Muscle of back (tissue), 3 donors: ENCODE measurements at regions not wholly inside any gene's neighbourhood (a gene's known extent, or its start where the extent isn't known, plus 50 kb on each side); places are given as distances from the start of the nearest gene placed in this dataset.

ENCODE experiments used
- DNase-seq, 3 donors: peaks; one replicate each; pipeline versions ENCODE4 v3.0.0 to v3.0.0-alpha.2; 2013

- no peak for DNase-seq
Measured at GRCh38 chr4:28639747-28640146, 1779.1 kb downstream of the STIM2 start.

GRCh38 chr4:28654618-28655017 lies 1794.0 kb downstream of the STIM2 start:
- no peak for DNase-seq

GRCh38 chr4:28665306-28665705 lies 1804.7 kb downstream of the STIM2 start:
- DNase-seq: peak in 1 of 3 donors; percentile 26

- DNase-seq: no peak
Measured at GRCh38 chr4:28675582-28675981, 1814.9 kb downstream of the STIM2 start.

GRCh38 chr4:28677808-28678207 lies 1817.2 kb downstream of the STIM2 start:
- DNase-seq: no peak

- no peak for DNase-seq
Measured at GRCh38 chr4:28682847-28683246, 1822.2 kb downstream of the STIM2 start.

GRCh38 chr4:28686618-28687017 lies 1826.0 kb downstream of the STIM2 start:
- peak in 1 of 3 donors; percentile 2 for DNase-seq

GRCh38 chr4:28690890-28691289 lies 1830.2 kb downstream of the STIM2 start:
- DNase-seq: no peak

- no peak for DNase-seq
Measured at GRCh38 chr4:28702571-28702970, 1841.9 kb downstream of the STIM2 start.

- no peak for DNase-seq
Measured at GRCh38 chr4:28709891-28710290, 1849.2 kb downstream of the STIM2 start.

GRCh38 chr4:28723371-28723770 lies 1862.7 kb downstream of the STIM2 start:
- no peak for DNase-seq

GRCh38 chr4:28724239-28724638 lies 1863.6 kb downstream of the STIM2 start:
- DNase-seq: no peak

GRCh38 chr4:28730304-28730703 lies 1869.7 kb downstream of the STIM2 start:
- no peak for DNase-seq

GRCh38 chr4:28744066-28744465 lies 1883.4 kb downstream of the STIM2 start:
- DNase-seq: no peak

GRCh38 chr4:28754376-28754775 lies 1893.7 kb downstream of the STIM2 start:
- DNase-seq: no peak

GRCh38 chr4:28755081-28755480 lies 1894.4 kb downstream of the STIM2 start:
- no peak for DNase-seq

- no peak for DNase-seq
Measured at GRCh38 chr4:28759064-28759463, 1898.4 kb downstream of the STIM2 start.

- DNase-seq: no peak
Measured at GRCh38 chr4:28760003-28760402, 1899.4 kb downstream of the STIM2 start.

- peak in 1 of 3 donors; percentile 21 for DNase-seq
Measured at GRCh38 chr4:28772066-28772465, 1911.4 kb downstream of the STIM2 start.

GRCh38 chr4:28772788-28773187 lies 1912.1 kb downstream of the STIM2 start:
- DNase-seq: no peak

GRCh38 chr4:28774344-28774743 lies 1913.7 kb downstream of the STIM2 start:
- peak in 1 of 3 donors; percentile 2 for DNase-seq

GRCh38 chr4:28776004-28776403 lies 1915.4 kb downstream of the STIM2 start:
- no peak for DNase-seq

- DNase-seq: no peak
Measured at GRCh38 chr4:28784188-28784587, 1923.5 kb downstream of the STIM2 start.

GRCh38 chr4:28787947-28788346 lies 1927.3 kb downstream of the STIM2 start:
- DNase-seq: no peak

- no peak for DNase-seq
Measured at GRCh38 chr4:28788929-28789490, 1928.4 kb downstream of the STIM2 start.
